ENCODE measurements at regions not wholly inside any gene's neighbourhood (a gene's known extent, or its start where the extent isn't known, plus 50 kb on each side); places are given as distances from the start of the nearest gene placed in this dataset.

DNA sequence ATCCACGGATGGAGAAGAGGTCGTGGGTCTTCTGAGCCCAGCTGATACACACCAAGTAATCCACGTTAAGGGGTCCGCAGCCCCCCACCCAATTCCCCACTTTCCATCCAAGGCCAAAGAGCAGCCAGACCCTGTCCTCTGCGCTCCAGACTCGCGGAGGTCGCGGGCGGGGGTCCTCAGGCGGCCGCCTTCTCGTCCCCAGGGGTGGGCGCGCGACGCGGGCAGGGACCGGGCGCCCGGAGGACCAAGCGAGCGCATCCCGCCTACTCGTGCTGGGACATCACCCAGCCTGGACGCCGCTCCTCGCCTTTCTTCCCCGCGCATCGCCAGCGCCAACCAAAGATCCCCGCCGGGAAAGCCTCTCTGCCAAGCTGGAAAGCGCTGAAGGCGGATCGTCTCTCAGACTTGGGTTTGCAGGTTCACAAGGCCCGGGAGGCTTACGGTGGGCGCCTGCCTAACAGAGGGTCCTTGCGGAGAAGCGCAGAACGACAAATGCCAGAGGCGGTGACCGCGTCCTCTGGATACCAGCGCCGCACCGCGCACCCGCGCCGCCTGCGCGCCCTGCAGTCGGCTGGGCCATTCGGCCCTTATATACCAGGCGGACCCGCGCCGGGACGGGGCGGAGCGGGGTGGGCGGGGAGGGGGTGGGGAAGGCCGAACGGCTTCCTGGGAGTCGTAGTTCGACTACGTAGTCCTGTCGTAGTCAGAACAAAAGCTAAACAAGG is 471.6 kb downstream of the SOX9 start (continued):
- TF ChIP-seq NFE2L2 (conservative IDR thresholded peaks at IDR 0.05; ENCODE audit: low read length) (no peak), KDM1A (IDR thresholded peaks at IDR 0.05; ENCODE audit: low read depth) (no peak), KDM5A (IDR thresholded peaks at IDR 0.05) (0 out of 2 replicates have a peak, but pooled peaks have one; percentile 23), TP53 (CRISPR knock-in tag; IDR thresholded peaks at IDR 0.05) (peak; percentile 84; the same call in 1 of the 2 replicates), JUN (IDR thresholded peaks at IDR 0.05) (peak; percentile 93 to 99), HOXB13 (CRISPR knock-in tag; IDR thresholded peaks at IDR 0.05; ENCODE audit: low read depth) (no peak), ZFP36 (IDR thresholded peaks at IDR 0.05; ENCODE audit: borderline replicate concordance, partially characterized antibody) (peak; percentile 11), POLR2A (IDR thresholded peaks at IDR 0.05; ENCODE audit: low read length) (peak; percentile 100), RCOR1 (IDR thresholded peaks at IDR 0.05; ENCODE audit: low read depth, low read length) (no peak), RAD21 (conservative IDR thresholded peaks at IDR 0.05 in 1 of 2, IDR thresholded peaks at IDR 0.05 in 1 of 2) (peak; percentile 28 to 67; a peak in 4 of 5 replicates), FOSL2 (IDR thresholded peaks at IDR 0.05) (no peak), FOSL2 (CRISPR knock-in tag; IDR thresholded peaks at IDR 0.05) (peak; percentile 46; the same call in 1 of the 2 replicates), CEBPB (IDR thresholded peaks at IDR 0.05) (no peak), HDAC2 (IDR thresholded peaks at IDR 0.05) (peak; percentile 68), EP300 (IDR thresholded peaks at IDR 0.05) (no peak), ZNF302 (CRISPR knock-in tag; IDR thresholded peaks at IDR 0.05) (no peak), POLR2AphosphoS2 (conservative IDR thresholded peaks at IDR 0.05; ENCODE audit: low read length) (no peak), RARB (CRISPR knock-in tag; IDR thresholded peaks at IDR 0.05) (peak; percentile 93), HEYL (CRISPR knock-in tag; IDR thresholded peaks at IDR 0.05) (no peak), MAZ (IDR thresholded peaks at IDR 0.05; ENCODE audit: borderline replicate concordance, low read depth, low read length) (no peak), CHD2 (IDR thresholded peaks at IDR 0.05; ENCODE audit: low read length, partially characterized antibody) (no peak), EHMT2 (IDR thresholded peaks at IDR 0.05; ENCODE audit: low read depth) (no peak), ZC3H11A (IDR thresholded peaks at IDR 0.05) (no peak), SREBF2 (IDR thresholded peaks at IDR 0.05) (no peak), FOSB (CRISPR knock-in tag; IDR thresholded peaks at IDR 0.05) (peak; percentile 94), SMC3 (IDR thresholded peaks at IDR 0.05) (peak; percentile 55), NPAS2 (CRISPR knock-in tag; IDR thresholded peaks at IDR 0.05; ENCODE audit: borderline replicate concordance) (no peak), BHLHE40 (IDR thresholded peaks at IDR 0.05; ENCODE audit: low read depth, low read length) (no peak), EHF (CRISPR knock-in tag; IDR thresholded peaks at IDR 0.05) (0 out of 2 replicates have a peak, but pooled peaks have one; percentile 46), FOXS1 (CRISPR knock-in tag; IDR thresholded peaks at IDR 0.05) (no peak), RFX5 (IDR thresholded peaks at IDR 0.05) (no peak), MAFK (IDR thresholded peaks at IDR 0.05; ENCODE audit: partially characterized antibody) (no peak), ZSCAN20 (CRISPR knock-in tag; IDR thresholded peaks at IDR 0.05) (no peak), TFCP2L1 (CRISPR knock-in tag; IDR thresholded peaks at IDR 0.05) (peak; percentile 99)
- TF ChIP-seq, protein P1, sequence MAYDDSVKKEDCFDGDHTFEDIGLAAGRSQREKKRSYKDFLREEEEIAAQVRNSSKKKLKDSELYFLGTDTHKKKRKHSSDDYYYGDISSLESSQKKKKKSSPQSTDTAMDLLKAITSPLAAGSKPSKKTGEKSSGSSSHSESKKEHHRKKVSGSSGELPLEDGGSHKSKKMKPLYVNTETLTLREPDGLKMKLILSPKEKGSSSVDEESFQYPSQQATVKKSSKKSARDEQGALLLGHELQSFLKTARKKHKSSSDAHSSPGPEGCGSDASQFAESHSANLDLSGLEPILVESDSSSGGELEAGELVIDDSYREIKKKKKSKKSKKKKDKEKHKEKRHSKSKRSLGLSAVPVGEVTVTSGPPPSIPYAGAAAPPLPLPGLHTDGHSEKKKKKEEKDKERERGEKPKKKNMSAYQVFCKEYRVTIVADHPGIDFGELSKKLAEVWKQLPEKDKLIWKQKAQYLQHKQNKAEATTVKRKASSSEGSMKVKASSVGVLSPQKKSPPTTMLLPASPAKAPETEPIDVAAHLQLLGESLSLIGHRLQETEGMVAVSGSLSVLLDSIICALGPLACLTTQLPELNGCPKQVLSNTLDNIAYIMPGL (CRISPR knock-in tag; IDR thresholded peaks at IDR 0.05; ENCODE audit: borderline replicate concordance), result no peak
- TF ChIP-seq, protein P2, sequence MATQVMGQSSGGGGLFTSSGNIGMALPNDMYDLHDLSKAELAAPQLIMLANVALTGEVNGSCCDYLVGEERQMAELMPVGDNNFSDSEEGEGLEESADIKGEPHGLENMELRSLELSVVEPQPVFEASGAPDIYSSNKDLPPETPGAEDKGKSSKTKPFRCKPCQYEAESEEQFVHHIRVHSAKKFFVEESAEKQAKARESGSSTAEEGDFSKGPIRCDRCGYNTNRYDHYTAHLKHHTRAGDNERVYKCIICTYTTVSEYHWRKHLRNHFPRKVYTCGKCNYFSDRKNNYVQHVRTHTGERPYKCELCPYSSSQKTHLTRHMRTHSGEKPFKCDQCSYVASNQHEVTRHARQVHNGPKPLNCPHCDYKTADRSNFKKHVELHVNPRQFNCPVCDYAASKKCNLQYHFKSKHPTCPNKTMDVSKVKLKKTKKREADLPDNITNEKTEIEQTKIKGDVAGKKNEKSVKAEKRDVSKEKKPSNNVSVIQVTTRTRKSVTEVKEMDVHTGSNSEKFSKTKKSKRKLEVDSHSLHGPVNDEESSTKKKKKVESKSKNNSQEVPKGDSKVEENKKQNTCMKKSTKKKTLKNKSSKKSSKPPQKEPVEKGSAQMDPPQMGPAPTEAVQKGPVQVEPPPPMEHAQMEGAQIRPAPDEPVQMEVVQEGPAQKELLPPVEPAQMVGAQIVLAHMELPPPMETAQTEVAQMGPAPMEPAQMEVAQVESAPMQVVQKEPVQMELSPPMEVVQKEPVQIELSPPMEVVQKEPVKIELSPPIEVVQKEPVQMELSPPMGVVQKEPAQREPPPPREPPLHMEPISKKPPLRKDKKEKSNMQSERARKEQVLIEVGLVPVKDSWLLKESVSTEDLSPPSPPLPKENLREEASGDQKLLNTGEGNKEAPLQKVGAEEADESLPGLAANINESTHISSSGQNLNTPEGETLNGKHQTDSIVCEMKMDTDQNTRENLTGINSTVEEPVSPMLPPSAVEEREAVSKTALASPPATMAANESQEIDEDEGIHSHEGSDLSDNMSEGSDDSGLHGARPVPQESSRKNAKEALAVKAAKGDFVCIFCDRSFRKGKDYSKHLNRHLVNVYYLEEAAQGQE (IDR thresholded peaks at IDR 0.05), result peak; percentile 45; the same call in 1 of the 2 replicates
- TF ChIP-seq, protein P3, sequence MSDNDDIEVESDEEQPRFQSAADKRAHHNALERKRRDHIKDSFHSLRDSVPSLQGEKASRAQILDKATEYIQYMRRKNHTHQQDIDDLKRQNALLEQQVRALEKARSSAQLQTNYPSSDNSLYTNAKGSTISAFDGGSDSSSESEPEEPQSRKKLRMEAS (IDR thresholded peaks at IDR 0.05), result peak; percentile 75; the same call in 1 of the 2 replicates
- TF ChIP-seq, protein P4, sequence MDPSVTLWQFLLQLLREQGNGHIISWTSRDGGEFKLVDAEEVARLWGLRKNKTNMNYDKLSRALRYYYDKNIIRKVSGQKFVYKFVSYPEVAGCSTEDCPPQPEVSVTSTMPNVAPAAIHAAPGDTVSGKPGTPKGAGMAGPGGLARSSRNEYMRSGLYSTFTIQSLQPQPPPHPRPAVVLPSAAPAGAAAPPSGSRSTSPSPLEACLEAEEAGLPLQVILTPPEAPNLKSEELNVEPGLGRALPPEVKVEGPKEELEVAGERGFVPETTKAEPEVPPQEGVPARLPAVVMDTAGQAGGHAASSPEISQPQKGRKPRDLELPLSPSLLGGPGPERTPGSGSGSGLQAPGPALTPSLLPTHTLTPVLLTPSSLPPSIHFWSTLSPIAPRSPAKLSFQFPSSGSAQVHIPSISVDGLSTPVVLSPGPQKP (IDR thresholded peaks at IDR 0.05; ENCODE audit: low read depth, low read length), result no peak
